Stomach (tissue), 4 donors: ENCODE measurements at regions not wholly inside any gene's neighbourhood (a gene's known extent, or its start where the extent isn't known, plus 50 kb on each side); places are given as distances from the start of the nearest gene placed in this dataset.

ENCODE experiments used
- CTCF ChIP-seq, 7 experiments: fragments of 450-650 bp in 4 of 7; fragments of 200-600 bp in 3 of 7; sonication (generic) in 3 of 7; IDR thresholded peaks; one replicate each; pipeline ENCODE4 v1.5.1; 2016 to 2019; ENCODE audit warnings: antibody characterized with exemption in 7 of 7, control low read depth in 2 of 7, mild to moderate bottlenecking in 1 of 7
- EP300 ChIP-seq: sonication (generic); formaldehyde crosslinking; IDR thresholded peaks from one replicate; pipeline ENCODE4 v1.6.1; 2017; ENCODE audit warnings: antibody characterized with exemption
- POLR2A ChIP-seq, 4 donors: fragments of 450-650 bp; IDR thresholded peaks; one replicate each; pipeline ENCODE4 v1.6.1; 2016; ENCODE audit warnings: antibody characterized with exemption in 4 of 4, control low read depth in 2 of 4, mild to moderate bottlenecking in 1 of 4, moderate library complexity in 1 of 4
- POLR2AphosphoS5 ChIP-seq, 3 donors: sonication (generic); formaldehyde crosslinking; IDR thresholded peaks; one replicate each; pipeline ENCODE4 v1.6.1; 2016; ENCODE audit warnings: antibody characterized with exemption in 3 of 3

- TF ChIP-seq CTCF (IDR thresholded peaks at IDR 0.05): no peak
- no peak for TF ChIP-seq POLR2A (IDR thresholded peaks at IDR 0.05)
- no peak for TF ChIP-seq POLR2AphosphoS5 (IDR thresholded peaks at IDR 0.05)
- no peak for TF ChIP-seq EP300
Observed at GRCh38 chr1:143625886-143626285, 345.9 kb downstream of the FAM72C start.
